GM21423 (cell line): ENCODE measurements at regions not wholly inside any gene's neighbourhood (a gene's known extent, or its start where the extent isn't known, plus 50 kb on each side); places are given as distances from the start of the nearest gene placed in this dataset.
"Not testable (repeated sequence)": the region's sequence is repeated elsewhere in the genome, so short reads cannot be mapped to it uniquely, and the experiment has no call there.

ENCODE experiments used
- ATAC-seq: cut with Tn5 transposase; IDR thresholded peaks from one replicate; pipeline ENCODE4 v1.9.1; 2021; ENCODE audit warnings: mild to moderate bottlenecking, moderate library complexity; ENCODE audit not compliant: unreplicated experiment

DNA sequence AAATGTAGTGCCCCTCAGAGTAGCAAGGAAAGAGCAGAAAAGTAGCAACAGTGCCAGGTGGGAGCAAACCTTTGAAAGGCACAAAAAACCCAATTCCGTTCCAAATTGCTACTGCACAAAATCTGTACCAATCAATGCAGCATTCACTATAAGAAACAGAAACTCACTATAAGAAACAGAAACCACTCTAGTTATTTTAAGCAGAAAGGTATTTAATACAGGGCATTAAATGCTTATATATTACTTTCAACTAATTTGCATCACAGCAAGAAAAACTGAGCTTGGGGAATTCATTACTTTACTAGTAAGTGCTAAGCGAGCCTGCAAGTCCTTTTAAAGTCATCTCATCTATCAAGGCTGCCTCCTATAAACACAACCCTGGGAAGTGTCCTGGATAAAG, 116.5 kb upstream of the OLIG3 start:
- no peak for ATAC-seq

GRCh38 chr6:137623293-137623692, 129.1 kb upstream of the OLIG3 start:
- ATAC-seq, result no peak

- no peak for ATAC-seq
These were observed 131.0 kb upstream of the OLIG3 start for GRCh38 chr6:137625100-137625661.

DNA sequence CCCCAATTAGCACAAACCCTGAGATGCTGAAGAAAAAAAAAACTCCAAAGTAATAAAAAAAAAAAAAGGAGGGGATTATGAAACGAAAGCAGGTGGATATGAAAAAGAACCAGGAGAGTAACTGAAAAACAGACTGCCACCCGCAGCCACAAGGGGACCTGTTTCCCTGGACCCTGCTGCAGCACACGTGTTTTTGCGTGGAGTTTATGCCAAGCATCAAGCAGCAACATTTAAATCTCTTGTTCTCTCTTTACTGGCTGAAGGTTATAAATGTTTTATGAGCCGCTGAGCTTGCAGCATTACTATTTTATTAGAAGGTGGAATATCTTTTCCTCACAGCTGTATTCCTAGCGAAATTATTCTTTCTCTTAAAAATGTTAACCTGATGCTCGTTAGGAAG, 131.6 kb upstream of the OLIG3 start:
- ATAC-seq, result no peak

DNA sequence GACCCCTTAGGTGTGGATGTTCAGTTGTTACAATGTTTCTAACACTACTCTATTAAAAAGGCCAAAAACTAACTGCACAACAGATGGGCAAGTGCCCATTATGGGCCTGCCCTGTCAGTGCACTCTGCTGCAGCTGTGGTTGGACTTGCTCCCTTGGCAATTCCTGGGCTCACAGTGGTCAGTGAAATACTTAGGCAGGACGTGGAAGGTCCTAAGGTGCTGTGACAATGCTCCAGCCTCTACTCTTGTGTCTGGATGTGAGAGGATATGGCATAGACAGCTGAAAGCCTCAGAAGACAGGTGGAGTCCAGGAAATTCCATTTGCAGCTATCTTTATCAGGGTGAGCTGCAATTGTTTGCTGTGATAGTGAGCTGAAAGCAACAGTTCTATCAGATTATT, 136.5 kb upstream of the OLIG3 start:
- no peak for ATAC-seq

DNA sequence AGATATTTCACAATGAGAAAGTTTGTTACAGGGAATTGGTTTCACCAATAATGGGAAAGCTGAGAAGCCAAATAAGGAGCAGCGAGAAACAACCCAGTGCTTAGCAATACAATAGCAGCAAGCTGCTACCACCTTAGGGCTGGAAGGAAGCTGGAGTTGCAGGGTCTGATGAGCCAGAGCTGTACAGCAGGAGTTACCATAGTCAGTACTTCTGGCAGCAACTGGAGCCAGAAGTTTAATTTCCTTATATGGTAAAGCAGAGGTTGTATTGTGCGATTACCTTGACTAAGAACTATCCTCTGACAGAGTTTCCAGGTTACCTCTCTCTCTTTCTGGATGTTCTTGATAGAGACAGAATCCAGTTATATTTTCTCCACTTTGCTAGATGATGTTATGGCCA, 137.1 kb upstream of the OLIG3 start:
- ATAC-seq, result no peak

- not testable (repeated sequence) for ATAC-seq
These were observed 140.0 kb upstream of the OLIG3 start for GRCh38 chr6:137634177-137634576.

DNA sequence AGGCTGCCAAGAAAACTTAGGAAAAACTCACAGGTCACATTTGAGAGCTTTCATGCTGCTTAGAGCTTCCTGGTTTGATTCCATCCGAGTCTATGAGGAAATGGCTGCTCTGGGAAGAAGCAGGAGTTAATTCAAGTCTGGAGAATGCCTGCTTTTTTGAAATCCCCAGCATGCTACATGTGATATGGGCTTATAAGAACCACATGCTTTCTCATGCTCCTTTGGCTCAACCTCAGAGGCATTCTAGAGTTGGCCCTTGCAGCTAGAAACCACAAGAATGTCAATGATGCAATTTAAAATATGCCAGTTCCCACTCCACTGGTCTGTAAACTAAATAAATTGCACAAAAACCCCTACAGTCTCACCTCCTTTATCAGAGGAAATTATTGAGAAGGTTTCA, 142.9 kb upstream of the OLIG3 start:
- no peak for ATAC-seq

DNA sequence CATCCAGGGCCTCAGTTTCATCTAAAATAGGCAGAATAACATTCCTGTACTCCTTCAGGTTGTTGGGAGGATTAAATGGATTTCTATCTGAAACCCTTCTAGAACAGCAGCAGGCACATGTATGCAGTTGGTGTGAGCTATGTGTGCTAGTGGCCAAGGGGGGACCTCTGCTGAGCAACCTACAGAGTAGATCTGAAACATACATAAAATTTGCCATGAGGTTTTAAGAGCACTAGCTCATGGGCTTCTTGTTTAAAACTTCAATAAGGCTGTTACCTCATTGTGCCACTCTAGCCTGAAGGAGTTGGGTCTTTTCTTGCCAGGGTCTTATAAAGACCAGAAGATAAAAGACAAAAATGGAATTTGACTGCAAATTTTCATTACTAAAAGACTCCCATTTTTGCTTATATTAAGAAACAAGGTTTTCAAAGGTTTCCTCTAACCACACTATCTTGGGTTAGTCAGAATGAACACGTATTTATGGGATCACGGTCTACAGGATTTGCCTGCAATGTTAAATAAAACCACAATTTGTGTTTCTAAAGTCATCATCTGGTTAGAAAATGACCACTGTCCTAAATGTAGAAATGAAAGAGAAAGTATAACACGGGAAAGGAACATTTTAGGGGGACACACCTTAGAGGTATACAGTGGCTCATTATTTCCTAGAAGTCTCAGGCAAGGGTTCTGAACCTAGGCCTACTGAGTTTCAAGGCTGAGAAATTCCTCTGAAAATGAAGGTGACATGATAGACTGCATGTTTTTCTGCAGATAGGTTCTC, 144.9 kb upstream of the OLIG3 start:
- ATAC-seq, result no peak

- no peak for ATAC-seq
These were observed 145.9 kb upstream of the OLIG3 start for GRCh38 chr6:137640086-137640485.

GRCh38 chr6:137641474-137642077, 147.4 kb upstream of the OLIG3 start:
- peak; percentile 73 for ATAC-seq

DNA sequence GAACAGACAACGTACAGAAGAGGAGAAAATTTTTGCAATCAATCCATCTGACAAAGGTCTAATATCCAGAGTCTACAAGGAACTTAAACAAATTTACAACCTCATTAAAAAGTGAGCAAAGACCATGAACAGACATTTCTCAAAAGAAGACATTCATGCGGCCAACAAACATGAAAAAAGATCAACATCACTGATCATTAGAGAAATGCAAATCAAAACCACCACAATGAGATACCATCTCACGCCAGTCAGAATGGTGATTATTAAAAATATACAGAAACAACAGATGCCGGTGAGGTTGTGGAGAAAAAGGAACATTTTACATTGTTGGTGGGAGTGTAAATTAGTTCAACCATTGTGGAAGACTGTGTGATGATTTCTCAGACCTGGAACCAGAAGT, 149.0 kb upstream of the OLIG3 start:
- not testable (repeated sequence) for ATAC-seq

DNA sequence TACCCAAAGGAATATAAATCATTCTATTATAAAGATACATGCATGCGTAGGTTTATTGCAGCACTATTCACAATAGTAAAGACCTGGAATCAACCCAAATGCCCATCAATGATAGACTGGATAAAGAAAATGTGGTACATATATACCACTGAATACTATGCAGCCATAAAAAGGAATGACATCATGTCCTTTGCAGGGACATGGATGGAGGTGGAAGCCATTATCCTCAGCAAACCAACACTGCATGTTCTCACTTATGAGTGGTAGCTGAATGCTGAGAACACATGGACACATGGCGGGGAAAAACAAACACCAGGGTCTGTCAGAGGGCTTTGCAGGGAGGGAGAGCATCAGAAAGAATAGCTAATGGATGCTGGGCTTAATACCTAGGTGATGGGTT, 149.4 kb upstream of the OLIG3 start:
- ATAC-seq, result not testable (repeated sequence)

GRCh38 chr6:137645850-137646249, 151.7 kb upstream of the OLIG3 start:
- ATAC-seq, result no peak

DNA sequence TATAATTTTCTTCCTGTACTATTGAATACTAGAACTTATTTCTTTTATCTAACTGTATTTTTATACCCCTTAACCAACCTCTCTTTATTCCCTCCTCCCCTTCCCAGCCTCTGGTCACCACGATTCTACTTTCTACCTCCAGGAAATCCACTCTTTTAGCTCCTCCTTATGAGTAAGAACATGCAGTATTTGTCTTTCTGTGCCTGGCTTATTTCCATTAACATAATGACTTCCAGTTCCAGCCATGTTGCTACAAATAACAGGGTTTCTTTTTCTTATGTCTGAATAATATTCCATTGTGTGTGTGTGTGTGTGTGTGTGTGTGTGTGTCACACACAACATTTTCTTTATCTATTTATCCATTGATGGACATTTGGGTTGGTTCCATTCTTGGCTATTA, 152.3 kb upstream of the OLIG3 start:
- no peak for ATAC-seq

DNA sequence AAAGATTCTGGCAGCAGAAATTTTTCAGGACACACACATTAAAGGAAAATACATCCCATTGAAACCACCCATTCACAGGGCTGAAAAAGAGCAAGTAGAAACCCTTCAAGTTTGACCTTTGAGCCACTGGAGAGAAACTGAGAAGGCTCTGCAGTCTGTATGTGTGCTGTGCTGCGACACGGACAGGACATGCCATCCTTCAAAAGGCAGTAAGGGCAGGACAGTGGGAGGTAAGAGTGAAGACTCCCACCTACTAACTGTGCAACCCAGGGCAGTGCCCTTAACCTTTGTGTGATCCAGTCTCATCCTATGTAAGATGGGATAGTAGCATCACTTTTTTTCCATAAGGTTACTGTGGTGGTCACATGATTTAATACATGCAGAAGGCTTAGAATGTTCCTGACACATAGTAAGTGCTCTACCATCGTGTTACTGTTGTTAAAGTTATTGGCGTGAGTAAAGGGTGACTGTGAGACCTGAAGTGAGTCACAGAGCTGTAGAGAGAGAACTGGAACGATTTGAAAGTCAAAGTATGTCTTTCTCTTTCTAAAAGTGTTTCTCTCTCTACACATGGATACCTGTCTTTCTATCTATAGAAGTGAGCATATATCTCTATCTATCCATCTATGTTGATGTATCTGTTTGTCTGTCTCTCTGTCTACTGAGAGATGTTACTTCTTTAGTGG, 153.7 kb upstream of the OLIG3 start:
- no peak for ATAC-seq

DNA sequence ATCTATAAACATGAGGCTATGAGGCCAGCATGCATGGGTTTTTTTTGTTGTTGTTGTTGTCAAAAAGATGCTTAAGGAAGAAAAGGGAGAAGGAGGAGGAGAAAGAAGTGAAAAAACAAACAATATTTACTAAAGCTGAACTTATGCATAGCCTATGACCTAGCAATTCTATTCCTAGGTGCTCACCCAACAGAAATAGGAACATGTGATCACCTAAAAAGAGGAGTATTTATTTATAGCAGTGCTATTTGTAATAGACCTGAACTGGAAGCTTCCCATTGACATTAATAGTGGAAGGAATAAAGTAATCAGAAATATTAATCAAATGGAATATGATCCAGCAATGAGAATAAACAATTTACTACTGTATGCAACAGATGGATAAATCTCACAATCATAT, 156.5 kb upstream of the OLIG3 start:
- ATAC-seq, result no peak

- ATAC-seq, result no peak
These were observed 157.0 kb upstream of the OLIG3 start for GRCh38 chr6:137651178-137651577.

DNA sequence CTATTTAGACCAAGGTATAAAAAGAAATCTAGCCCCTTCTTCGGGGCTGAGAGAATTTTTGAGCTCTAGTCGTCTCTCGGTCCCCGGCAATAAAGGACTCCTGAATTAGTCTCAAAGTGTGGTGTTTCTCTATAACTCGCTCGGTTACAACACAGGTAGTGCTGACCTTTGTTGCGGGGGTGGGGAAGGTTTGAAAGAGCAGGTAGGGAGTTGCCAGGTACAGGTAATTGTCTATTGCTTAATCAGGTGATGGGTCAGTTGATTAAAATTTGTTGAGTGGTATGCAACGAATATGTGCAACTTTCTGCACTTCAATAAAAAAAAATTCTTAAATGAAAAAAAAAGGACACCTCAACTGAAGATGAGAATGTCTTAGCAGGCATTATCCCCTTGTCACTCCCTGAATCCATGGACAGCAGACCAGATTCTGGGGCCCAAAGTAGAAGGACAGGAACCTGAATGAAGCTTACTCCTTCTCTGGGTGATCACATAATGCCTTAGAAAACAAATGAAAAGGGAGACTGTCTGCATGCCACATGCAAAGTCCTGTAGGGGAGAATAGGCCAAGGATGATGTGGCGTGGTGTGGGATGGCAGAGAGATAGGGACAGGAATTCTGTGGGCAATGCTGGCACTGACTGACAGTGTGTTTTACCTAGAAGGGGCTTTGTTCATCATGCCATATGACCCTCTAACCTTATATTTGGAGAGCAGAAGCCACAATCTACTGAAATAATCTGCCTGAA, 157.6 kb upstream of the OLIG3 start:
- no peak for ATAC-seq

DNA sequence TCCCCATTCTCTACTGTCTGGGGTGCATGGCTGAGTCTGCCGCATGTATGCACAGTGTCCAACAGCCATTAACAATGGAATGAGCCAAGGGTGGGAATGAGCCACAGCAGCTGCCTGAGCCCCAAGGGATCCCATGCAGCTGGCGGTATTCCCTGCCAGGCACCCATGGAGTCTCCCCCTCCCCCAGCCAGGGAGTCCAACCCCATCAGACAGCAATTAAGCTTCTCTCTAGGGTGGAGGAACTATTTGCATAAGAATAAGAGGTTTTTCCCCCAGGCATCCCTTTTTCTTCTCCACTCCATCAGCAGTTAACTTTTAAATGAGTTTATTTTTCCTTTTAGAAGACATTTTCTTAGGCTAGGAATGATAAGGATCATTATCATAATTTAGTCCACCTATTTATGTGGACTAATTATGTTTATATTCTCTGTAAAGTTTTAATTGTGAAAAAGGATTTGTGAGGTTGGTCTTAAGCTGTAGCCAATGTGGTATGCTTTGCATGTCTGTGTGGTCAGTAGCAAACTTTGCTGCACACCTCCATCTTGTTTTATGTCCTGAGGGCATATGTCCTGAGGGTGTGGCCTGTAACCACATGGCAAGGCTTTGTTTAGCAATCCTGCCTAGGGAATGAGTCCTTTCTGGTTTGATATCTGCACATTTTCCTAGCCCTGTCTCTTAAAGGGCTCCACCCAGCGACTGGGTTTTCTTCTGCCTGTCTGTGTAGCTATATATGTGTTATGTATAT, 158.9 kb upstream of the OLIG3 start:
- ATAC-seq, result no peak

- no peak for ATAC-seq
These were observed 159.5 kb upstream of the OLIG3 start for GRCh38 chr6:137653706-137654059.
